ENCODE measurements at regions not wholly inside any gene's neighbourhood (a gene's known extent, or its start where the extent isn't known, plus 50 kb on each side); places are given as distances from the start of the nearest gene placed in this dataset.

- no peaks in the 10 kb centered on the region for H4K20me1 ChIP-seq (ENCODE audit: insufficient read depth, low read length)
- no peak overlapping the region for H3K56ac ChIP-seq (ENCODE audit: extremely low read depth, insufficient read depth, low read length)
- POLR2A ChIA-PET (ENCODE audit: unreplicated experiment), result no interaction called here
- no peak overlapping the region; the same call in 1 of the 2 replicates for H4K5ac ChIP-seq (ENCODE audit: low read depth, low read length)
- H2AK9ac ChIP-seq (replicated peaks; ENCODE audit: low read depth, low read length, poor library complexity), result no peak overlapping the region
- in situ Hi-C loops (cut with MboI; ENCODE audit: low sequenced_read_pairs), result no loop called here
- H3K9ac ChIP-seq (ENCODE audit: low read depth, low read length), result no peak overlapping the region
- no CpG with 5 or more reads among the region's 3 CpGs for WGBS, 2 experiments (ENCODE audit: extremely low coverage in 2 of 2, insufficient read length in 1 of 2)
- H3K27ac ChIP-seq (ENCODE audit: insufficient read depth, low read length), result no peak overlapping the region
- H2AK5ac ChIP-seq (ENCODE audit: low read depth, low read length), result no peak overlapping the region
- H3K4me2 ChIP-seq (ENCODE audit: low read depth, low read length), result no peak overlapping the region
- no peak overlapping the region for H2AFZ ChIP-seq (replicated peaks; ENCODE audit: low read length, poor library complexity)
- CTCF ChIA-PET, result no interaction called here
- no peaks in the 10 kb centered on the region for H3K9me3 ChIP-seq (ENCODE audit: control insufficient read depth, insufficient read depth, low read length)
- DNase-seq (no peak), ATAC-seq (ENCODE audit: low read depth) (no peak)
- no peaks in the 10 kb centered on the region for H3K36me3 ChIP-seq (ENCODE audit: control insufficient read depth, insufficient read depth, low read length)
- H3K9me1 ChIP-seq (ENCODE audit: insufficient read depth, low read length), result no peaks in the 10 kb centered on the region; the same call in 1 of the 2 replicates
- no peak overlapping the region for H2BK5ac ChIP-seq (ENCODE audit: low read depth, low read length, poor library complexity, severe bottlenecking)
- TF ChIP-seq MAFK (IDR thresholded peaks at IDR 0.05; ENCODE audit: low read depth, low read length), result peak; percentile 97
- no peak for TF ChIP-seq SMC3 (IDR thresholded peaks at IDR 0.05; ENCODE audit: low read depth, low read length)
- no peak overlapping the region for H3K23ac ChIP-seq (ENCODE audit: low read depth, low read length)
- H4K91ac ChIP-seq (ENCODE audit: insufficient read depth, low read depth, low read length), result no peak overlapping the region
- H3K4me1 ChIP-seq (ENCODE audit: control insufficient read depth, insufficient read depth, low read length), result peaks cover 5% of the 10 kb centered on the region; the same call in 1 of the 2 replicates
- dilution Hi-C loops (cut with HindIII; ENCODE audit: low sequenced_read_pairs, unreplicated experiment), result no loop called here
- peak overlapping the region; percentile 36; the same call in 1 of the 2 replicates for H3K18ac ChIP-seq (ENCODE audit: low read depth, low read length)
- intact Hi-C loops (cut with micrococcal nuclease), result no loop called here
- H2BK15ac ChIP-seq (ENCODE audit: low read depth, low read length), result peak overlapping the region; percentile 18; the same call in 1 of the 3 replicates
- H3K4me3 ChIP-seq (ENCODE audit: insufficient read depth, low read depth, low read length), result no peak overlapping the region
- no peak overlapping the region for H3K14ac ChIP-seq (replicated peaks; ENCODE audit: low read depth, low read length)
- H3K4ac ChIP-seq (ENCODE audit: low read depth, low read length), result peak overlapping the region; percentile 62
- peak overlapping the region; percentile 45 for H2BK120ac ChIP-seq (ENCODE audit: low read depth, low read length)
- peak overlapping the region in 1 of 2 experiments; percentile 23; a peak in 1 of 4 replicates for H4K8ac ChIP-seq (ENCODE audit: low read depth in 2 of 2, low read length in 2 of 2)
- no peaks in the 10 kb centered on the region for H3K79me1 ChIP-seq (ENCODE audit: low read depth in 1 of 2, low read length in 2 of 2)
- H2BK20ac ChIP-seq (ENCODE audit: low read depth, low read length), result peak overlapping the region; percentile 44
- no TSS peak for BruUV-seq (replicated peaks)
- H3K27me3 ChIP-seq (ENCODE audit: control insufficient read depth, insufficient read depth, low read length), result no peaks in the 10 kb centered on the region
Observed at GRCh38 chr7:110387689-110388088, 703.2 kb upstream of the LRRN3 start.
